AG09319 (cell line): ENCODE measurements at regions not wholly inside any gene's neighbourhood (a gene's known extent, or its start where the extent isn't known, plus 50 kb on each side); places are given as distances from the start of the nearest gene placed in this dataset.

Experiments
- DNase-seq: peaks from one replicate; pipeline ENCODE4 v3.0.0-alpha.2; 2010; ENCODE audit warnings: low read depth; ENCODE audit errors: extremely low read depth
- CTCF ChIP-seq: IDR thresholded peaks from 2 replicates; pipeline ENCODE4 v1.5.1; 2011; ENCODE audit warnings: low read depth, mild to moderate bottlenecking, inconsistent platforms, low read length, moderate library complexity

DNA sequence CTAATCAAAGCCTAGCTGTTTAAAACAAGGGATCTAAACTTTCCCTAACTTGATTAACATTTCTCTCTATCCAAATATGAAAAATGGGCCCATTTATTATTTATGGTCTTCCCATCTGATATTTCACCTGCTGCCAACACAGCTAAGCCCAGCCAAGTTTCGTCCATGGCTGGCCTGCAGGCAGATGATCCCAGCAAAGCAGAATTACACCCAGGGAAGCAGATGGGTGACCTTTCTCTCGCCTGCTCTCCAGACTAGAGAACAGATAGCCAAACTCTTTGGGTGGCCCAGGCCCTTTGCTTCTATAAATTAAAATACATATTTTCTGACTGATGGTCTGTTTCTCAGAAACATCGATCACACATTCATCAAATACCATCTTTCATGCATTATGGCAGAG lies 1038.8 kb downstream of the AGBL1 start:
- no peak for DNase-seq
- TF ChIP-seq CTCF: no peak

- TF ChIP-seq CTCF: no peak
- no peak for DNase-seq
Observed at GRCh38 chr15:87115795-87116194, 1036.1 kb downstream of the AGBL1 start.

GRCh38 chr15:87099916-87100315 lies 1020.2 kb downstream of the AGBL1 start:
- DNase-seq: no peak
- TF ChIP-seq CTCF: no peak

GRCh38 chr15:87089551-87089950 lies 1009.9 kb downstream of the AGBL1 start:
- no peak for TF ChIP-seq CTCF
- no peak for DNase-seq

DNA sequence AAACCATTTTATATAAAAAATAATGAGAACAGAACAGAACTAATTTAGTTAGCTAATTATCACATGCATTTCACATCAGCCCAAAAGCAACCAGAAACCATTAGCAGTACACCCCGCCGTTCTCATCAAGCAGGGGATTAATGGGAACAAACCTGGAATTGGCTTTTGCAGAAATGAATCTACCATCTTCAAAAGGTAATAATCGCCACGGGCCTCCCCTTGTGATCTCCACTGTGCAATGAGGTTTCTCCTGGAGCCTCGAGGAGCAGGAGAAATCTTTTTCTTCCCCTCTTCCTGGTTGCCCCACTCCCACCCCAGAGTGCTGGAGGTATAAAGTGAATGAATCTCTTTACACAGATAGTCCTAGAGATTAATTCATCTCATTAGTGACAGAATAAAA lies 1003.5 kb downstream of the AGBL1 start:
- no peak for DNase-seq
- TF ChIP-seq CTCF: no peak

- no peak for DNase-seq
- no peak for TF ChIP-seq CTCF
Observed at GRCh38 chr15:87082581-87082980, 1002.9 kb downstream of the AGBL1 start.

GRCh38 chr15:87080547-87080946 lies 1000.9 kb downstream of the AGBL1 start:
- no peak for DNase-seq
- TF ChIP-seq CTCF: no peak
